HG02981 (cell line): ENCODE measurements at regions not wholly inside any gene's neighbourhood (a gene's known extent, or its start where the extent isn't known, plus 50 kb on each side); places are given as distances from the start of the nearest gene placed in this dataset.

ENCODE experiments used
- ATAC-seq: cut with Tn5 transposase; IDR thresholded peaks from one replicate; pipeline ENCODE4 v1.9.1; 2021; ENCODE audit warnings: mild to moderate bottlenecking, moderate library complexity; ENCODE audit not compliant: unreplicated experiment

DNA sequence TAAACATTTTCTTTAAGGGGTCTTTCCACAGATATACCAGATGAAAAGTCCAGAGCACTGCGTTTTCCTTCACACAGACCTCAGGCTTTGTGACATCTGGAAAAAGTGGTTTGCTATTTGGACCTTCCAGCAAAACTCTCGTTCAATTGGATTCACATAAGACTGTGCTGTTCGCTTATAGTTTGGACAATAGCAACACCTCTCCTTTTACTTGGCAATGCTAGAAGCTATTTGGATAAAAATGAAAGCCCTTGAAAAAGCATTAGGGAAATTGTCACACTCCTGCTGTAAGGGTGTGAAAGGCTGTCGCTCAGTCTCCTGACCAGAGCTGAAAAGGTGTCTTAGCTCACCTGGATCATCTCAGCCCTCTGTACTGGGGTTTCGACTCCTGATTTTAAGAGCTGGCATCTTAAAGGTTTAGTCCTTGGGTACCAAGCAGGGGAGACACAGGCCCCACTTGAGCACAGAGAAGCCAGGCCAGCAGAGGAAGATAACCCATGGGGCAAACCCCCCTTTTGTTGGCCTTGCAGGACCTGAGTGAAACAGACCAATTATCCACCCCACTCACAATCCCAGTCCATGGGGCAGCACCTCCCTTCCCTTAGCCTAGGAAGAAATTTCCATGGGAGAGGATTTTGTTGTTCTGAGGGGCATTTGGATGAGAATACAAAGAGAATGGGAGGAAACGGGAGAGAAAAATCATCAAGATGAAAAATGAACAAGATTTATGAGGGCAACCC, 257.6 kb downstream of the DLEU7 start:
- ATAC-seq = no peak

GRCh38 chr13:50586414-50587083, 256.9 kb downstream of the DLEU7 start:
- ATAC-seq = no peak

GRCh38 chr13:50587115-50587514, 256.4 kb downstream of the DLEU7 start:
- ATAC-seq = no peak

DNA sequence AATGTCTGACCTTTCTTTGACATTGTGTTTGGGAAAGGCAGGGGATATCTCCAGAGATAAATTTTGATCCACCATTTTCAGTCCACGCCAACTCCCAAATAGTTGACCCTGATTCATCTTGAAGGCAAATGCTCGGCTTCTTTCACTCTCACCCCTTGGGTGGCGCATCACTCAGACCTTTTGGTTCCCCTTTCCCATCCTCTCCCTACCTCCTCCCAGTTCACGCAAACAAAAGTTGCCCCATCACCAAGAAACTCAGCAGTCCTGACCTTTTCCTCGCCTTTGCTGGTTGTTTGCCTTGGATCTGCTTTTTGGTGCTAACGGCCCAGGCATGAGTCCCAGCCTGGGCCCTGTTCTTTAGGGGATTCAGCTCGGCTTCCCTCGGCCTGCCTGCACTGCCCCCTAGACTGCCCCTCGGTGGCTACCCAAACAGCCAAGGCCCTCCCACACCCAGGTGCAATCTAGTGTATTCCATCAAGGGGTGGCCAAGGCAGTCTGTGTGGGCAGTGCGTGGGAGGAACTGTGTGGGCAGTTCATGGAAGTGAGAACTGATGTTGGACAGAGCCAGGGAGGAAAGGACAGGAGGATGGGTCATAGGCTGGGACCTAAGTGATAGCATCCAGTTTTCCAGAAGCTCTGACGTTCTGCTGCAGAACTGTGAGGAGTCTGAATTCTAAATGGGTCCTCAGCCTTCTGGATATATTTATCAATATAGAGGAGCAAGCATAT, 255.7 kb downstream of the DLEU7 start:
- ATAC-seq = no peak

DNA sequence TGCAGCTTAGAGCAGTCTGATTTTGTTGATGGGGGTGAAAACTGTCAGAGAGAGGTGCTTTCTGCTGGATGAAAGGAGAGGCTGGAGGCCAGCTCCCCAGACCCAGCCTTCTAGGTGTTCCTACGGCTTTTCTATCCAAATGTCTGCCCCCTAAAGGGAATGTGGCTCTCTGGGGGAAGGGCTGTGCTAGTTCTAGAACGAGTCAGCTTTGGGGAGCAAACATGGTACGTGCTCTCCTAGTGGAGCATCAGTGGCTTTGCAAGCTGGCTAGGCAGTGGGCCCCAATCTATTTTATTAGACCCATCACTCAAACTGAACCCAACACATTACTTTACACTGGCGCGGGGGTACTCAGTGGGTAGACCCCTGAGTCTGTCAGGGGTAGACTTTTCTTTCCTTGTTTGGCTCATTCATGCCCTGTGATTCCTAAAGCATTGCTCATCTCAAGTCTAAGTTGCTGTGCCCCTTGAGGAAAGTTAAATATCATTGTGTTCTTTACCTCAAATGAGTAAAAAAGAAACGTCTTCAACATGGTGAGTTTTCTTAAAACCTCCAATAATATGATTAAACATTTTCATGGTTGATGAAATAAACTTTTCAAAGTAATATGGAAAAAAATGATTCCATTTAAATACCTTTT, 254.9 kb downstream of the DLEU7 start:
- no peak for ATAC-seq

DNA sequence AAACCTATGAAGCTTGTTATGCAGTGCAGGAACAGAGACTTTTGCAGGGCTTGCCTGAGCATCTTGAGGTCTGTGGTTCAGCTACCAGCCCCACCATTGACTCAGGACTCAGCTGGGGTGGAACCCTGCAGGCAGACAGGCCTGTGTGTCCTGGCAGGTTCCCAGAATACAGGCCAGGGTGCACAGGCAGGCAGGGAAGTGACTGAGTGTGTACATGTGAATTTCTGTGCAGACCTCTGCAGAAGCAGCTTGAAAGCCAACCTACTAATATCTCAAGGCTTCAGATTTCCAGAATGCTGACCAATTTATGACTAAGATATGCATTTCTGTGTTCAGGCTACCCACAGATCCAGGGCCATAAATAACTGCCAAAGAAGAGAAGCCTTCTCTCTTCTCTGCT, 254.4 kb downstream of the DLEU7 start:
- ATAC-seq = no peak

DNA sequence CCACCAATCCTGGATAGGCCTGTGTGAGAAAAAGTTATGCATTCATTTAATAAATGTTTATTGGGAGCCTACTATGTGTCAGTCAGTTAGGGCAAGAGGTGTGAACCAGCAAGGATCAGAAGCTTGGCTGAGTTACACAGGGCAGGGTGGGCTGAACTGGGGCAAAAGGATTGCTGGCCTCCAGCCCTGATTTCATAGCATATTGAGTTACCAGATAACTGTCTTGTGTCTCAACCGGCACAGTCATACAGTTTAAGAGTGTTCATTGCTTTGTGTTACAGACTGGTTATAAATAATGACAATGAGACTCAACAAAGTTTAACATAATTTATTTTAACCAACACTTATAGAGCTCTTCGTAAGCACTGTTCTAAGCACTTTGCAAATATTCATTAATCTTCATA, 253.8 kb downstream of the DLEU7 start:
- ATAC-seq = no peak

GRCh38 chr13:50592412-50593155, 250.9 kb downstream of the DLEU7 start:
- ATAC-seq = no peak

DNA sequence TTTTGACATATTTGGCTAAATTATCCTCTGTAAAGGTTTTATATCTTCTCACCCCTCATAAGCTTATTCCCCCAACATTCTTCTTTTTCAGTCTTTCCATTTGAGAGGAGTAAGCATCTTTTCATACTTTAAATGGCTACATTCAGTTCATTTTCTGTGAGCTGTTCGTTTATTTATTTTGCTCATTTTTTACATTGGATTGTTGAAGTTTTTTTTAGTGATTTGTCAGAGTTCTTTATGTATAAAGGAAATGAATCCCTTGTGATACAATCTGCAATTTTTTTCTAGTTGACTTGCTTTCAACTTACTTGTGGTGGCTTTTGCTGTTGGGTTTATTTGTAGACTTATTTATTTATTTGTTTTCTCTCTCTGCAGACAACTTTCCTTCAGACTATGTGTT, 250.3 kb downstream of the DLEU7 start:
- ATAC-seq = no peak

DNA sequence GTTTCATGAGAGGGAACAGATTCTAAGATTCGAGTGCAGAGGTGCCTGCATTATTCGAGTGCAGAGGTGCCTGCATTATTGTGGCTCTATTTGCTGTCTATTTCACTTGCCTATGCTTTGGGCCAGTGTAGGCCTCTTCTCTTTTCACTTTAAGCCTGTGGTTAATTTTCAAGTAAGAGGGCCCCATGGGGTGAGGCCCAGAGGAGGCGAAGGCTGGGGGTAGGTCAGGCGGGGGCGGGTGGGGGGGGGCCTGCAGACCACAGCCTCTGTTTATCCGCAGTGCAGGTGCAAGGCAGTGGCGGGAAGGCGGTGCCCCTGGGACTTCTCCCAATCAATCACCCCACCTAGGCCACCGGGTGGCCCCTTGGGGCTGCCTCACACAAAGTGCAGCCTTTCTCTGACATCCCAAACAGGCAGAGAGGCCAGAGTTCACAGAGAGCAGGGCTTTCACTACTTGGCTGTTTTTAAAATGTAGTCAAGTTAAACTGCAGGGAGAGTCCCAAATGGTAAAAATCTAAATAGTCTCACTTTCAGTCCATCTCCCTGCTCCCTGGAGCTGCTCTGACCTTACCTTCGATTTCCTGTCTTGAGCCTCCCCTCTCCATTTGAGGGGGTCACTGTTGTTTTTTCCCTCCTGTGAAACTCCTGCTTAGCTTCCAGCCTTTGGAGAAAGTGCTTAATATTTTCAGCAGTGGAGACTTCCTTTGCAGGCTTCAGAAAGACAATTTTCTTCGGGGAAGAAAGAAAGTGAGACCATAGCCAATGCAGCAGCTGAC, 249.0 kb downstream of the DLEU7 start:
- ATAC-seq = peak; percentile 80

GRCh38 chr13:50595196-50595595, 248.3 kb downstream of the DLEU7 start:
- no peak for ATAC-seq

DNA sequence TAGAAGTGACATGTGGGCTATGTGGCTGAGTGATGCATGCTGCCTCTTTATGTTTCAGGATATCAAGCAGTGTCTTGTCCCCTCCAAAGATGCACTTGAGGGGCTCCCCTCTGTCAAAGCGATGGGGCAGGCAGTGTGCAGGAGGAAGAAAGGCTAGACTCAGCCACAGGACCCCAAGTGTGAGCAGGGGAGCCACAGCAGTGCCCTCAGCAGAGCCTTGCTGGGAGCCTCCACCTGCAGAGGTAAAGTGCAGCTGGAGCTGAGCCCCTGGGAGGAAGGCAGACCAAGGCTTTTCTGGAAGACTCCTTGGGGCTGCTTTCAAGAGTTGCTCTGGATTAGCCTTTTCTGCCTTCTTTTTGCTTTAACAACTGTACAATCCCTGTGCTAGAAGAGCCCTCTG, 247.3 kb downstream of the DLEU7 start:
- no peak for ATAC-seq

GRCh38 chr13:50596776-50597203, 246.7 kb downstream of the DLEU7 start:
- no peak for ATAC-seq

- peak; percentile 37 for ATAC-seq
Observed at GRCh38 chr13:50598338-50598737, 245.2 kb downstream of the DLEU7 start.

GRCh38 chr13:50599046-50599445, 244.4 kb downstream of the DLEU7 start:
- ATAC-seq = no peak

DNA sequence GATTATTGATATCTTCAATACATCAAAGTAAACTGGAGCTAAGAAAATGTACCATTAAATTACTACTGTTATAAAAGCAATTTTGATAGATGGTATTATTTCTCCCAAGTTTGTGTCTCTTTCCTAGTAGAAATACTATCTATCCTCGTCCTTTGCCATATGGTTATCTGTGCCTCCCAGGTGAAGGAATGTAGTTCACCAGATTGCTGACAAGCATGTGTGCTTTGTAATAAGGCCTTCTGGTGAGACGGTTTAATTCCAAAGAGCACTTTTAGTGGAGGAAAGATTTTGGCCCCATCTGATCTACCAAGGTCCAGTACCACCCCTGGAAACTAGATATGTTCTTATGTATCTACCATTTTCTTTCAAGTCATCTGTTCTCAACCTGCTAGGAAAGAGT, 243.6 kb downstream of the DLEU7 start:
- ATAC-seq = no peak

DNA sequence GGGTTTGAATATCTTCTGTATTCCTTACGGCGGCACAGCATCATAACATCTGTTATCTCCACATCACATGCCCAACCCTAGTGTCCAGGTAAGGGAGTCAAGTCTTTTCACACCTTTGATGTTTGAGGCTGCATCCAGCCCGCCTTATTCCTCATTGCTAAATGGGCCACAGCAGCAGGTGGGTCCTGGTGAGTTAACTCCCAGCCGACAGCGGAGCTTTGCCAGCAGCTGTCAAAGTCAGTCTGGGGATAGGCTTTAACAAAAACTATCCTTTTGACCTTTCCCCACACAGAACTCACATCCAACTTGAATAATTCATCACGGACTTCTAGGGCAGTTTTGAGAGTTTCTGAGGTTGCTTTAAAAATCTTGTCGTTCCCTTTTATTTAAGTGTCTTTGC, 235.1 kb downstream of the DLEU7 start:
- ATAC-seq = no peak

DNA sequence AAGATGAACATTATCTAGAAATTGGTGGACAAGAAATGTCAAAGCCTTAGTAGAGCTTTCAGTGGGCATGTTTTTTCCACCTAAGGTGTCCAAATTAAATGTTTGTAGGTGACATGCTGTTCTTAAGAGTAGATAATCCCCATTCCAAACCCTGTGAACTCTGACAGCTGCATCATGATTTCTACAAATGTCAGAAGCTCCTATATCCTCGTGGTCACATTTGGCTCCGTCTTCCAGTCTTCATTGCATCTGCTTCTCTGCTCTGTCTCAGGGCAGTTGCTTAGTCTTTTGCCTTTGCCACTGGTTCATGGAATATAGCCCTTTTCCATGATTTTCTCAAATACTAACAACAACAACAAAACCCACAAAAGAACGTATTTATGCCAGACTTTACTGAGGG, 234.5 kb downstream of the DLEU7 start:
- no peak for ATAC-seq

DNA sequence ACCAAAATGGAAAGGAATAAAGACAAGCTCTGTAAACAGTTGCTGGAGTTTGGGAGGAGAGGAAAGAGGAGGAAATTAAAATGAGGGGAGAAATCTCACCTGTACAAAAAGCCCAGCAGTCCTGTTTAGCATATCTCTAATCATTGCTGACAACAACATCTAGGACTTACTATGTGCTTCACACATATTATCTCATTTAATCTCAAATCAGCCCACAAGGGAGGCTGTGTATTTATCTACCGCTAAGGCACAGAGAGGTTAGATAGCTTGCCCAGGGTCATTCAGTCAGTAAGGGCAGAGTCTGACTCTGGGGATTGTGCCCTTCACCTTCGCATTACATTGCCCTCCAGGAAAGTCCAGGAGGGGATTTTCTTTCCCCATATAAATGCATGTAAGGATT, 233.3 kb downstream of the DLEU7 start:
- no peak for ATAC-seq
